NOMO-1 treated with dmso at 0.1 percent for 144 hours (cell line): ENCODE measurements at regions not wholly inside any gene's neighbourhood (a gene's known extent, or its start where the extent isn't known, plus 50 kb on each side); places are given as distances from the start of the nearest gene placed in this dataset.
A peak's percentile ranks its signal among the peaks of the same experiment; 100 is the strongest.
"Not testable (repeated sequence)": the region's sequence is repeated elsewhere in the genome, so short reads cannot be mapped to it uniquely, and the experiment has no call there.

Experiments used
- DNase-seq: peaks from one replicate; lab custom pipeline; 2025; ENCODE audit not compliant: unreplicated experiment; lab: John Stamatoyannopoulos, UW

DNA sequence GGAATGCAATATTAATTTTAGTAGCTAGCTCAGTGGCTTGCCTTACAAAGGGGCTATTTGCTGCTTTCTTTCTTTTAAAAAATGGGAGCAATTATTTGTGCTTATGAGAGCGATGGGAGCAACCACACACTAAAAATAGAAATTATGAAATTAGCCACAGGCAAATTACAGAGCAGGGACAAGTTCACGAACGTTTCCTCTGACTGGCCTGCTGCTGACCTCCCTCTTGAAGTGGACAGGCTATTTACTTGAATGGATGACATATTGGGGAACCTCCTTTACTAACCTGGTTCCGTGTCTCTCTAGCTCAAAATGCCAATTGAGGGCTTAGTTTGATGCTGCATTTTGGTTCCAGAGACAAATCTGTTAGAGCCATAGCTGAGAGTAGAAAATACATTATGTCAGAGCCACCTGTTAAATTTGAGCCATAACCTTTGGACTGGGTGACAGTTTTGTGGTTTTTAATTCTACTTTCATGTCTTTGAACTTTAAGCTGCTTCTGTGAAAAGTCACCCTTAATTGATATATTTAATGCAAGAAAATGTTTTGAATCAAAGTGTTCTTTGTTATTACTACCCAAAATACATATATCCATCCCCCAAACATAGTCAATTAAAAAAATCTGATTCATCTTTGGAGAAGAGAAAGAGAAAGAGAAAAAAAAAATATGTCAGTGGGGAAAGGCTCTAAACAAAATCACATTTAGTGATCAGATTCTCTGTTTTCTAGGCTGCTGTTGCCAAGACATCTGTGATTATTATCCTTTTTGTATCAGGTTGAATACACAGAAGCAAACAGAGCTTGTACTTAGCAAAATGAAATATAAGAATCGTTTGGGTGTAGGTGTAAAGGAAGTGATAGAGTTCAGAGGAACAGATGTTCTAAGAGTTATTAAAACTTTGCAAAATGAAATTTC is 351.9 kb downstream of the ADGRL2 start:
- DNase-seq: peak; percentile 24

DNA sequence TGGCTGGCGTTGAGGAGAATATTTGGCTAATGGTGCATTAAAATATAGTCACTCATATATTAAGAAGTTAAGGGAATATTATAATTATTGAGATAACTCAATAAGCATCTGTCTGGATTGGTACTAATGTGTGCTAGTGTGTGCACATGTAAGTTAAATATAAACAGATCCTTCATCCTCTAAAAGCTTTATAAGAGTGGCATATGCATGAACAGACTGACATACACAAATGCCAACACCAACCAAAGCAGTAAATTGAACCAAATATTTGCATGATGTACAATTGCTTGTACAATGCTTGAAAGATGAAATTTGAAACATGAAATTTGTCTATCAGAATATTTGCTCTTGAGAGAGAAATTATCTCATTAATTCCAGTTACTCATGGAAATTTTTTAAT is 344.9 kb downstream of the ADGRL2 start:
- DNase-seq: no peak

DNA sequence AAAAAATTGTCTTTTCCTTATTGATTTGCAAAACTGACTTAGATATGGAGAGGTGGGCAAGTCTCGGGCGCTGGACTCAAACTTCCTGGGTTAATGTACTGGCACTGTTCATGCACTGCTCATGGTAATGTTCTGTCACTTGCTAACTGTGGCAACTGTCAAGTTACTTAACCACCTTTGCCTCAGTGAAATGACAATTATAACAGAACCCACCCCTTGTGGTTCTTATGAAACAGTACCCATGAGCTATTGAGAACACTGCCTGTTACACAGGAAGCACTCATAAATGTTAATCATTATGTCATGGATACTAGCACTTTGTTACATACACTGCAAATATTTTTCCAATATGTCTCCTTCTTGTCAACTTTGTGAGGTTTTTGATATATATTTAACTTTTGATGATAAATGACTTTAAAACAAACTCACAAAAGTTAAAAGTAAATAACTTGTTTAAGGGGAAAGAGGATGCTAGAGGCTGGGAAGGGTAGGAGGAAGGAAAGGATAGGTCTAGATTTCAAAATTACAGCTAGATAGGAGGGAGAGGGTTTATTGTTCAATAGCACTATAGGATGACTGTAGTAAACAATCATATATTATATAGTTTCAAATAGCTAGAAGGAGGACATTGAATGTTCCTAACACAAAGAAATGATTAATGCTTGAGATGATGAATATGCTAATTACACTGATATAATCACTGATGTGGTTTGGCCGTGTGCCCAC is 342.5 kb downstream of the ADGRL2 start:
- peak; percentile 52 for DNase-seq

DNA sequence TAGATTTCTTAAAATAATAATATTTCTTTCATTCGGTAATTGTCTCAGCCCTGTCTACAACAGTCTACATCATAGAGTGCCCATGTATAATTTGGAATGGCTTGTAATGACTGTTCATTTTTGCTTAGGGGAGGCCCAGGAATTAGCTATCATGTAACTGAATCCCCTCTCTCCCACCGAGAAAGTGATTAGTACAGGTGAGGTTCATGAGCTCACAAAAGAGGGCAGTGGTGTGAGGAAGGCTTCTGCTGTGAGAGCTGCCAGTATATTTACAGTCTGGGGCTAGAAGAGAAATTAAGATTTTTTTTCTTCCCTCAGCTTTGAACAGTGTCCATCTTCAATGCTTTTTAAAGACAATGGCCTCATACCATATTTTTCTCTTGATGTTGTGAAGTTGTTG is 340.7 kb downstream of the ADGRL2 start:
- no peak for DNase-seq

DNA sequence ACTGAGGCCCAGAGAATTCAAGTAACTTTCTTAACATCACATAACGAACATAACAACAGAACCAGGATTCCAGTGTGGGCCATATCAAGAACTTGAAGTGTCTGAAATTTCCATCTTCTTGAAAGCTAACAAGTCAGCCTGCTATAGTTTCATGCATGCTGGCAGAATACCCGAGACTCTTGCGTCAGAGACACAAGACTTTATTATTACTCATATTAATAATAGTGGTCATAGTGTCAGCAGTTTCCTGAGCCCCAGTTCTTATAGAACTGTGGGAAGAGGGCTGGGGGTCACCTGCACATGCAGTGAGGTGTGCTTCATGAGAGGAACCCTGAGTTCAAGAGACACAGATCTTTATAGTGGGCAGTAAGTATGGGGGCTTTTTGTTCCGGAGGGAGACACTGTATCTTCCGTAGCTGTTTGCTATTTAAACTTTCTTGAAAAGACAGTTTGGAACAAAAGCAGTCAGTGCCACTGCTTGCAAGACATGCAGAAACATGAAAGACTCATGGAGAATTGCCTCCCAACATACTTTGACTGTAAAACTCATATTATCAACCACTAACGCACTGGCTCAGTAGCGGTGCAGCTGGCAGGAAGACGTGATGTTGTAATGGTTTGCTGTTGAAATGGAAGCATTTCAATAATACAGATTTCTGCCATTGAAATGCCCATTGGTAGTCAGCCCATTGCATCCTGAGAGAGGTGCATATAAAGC is 339.2 kb downstream of the ADGRL2 start:
- no peak for DNase-seq

DNA sequence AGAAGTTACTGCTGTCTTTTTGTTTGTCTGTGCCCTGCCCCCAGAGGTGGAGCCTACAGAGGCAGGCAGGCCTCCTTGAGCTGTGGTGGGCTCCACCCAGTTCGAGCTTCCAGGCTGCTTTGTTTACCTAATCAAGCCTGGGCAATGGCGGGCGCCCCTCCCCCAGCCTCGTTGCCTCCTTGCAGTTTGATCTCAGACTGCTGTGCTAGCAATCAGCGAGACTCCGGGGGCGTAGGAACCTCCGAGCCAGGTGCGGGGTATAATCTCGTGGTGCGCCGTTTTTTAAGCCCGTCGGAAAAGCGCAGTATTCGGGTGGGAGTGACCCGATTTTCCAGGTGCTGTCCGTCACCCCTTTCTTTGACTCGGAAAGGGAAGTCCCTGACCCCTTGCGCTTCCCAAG is 335.6 kb downstream of the ADGRL2 start:
- not testable (repeated sequence) for DNase-seq

DNA sequence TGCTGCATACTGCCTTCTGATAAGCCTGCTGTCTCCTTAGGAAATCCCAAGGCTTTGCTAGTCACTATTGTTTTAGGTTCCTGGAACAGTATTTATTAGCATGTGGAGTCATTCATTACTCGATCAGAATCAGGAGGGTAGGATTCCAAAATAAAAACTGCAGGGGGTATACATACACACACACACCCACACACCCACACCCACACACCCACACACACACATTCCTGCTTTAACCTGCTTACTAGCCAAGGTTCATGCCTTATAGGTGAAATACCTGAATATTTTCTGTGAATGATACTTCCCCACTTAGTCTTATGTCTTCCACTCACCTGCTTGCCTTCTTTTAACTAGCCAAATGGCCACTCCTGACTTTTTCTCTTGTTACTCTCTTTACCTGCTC is 325.1 kb downstream of the ADGRL2 start:
- no peak for DNase-seq

DNA sequence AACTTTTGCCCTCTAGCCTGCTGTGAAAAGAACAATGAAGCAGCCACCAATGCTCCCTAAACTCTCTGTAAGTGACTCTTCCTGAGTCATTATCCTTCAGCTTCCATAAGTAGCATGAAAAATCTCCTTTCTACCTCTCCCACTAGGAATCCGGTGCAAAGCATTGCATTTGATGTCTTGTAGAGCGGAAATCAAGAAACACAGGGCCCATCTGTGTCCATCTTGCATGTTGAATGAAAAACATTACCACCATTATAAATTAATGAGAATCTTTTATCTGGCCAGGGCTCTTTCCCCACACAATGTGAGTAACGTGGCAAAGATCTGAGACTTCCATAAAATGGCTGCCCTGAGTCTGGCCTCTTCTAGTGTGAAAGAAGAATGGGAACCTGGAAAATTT is 324.4 kb downstream of the ADGRL2 start:
- DNase-seq: no peak

DNA sequence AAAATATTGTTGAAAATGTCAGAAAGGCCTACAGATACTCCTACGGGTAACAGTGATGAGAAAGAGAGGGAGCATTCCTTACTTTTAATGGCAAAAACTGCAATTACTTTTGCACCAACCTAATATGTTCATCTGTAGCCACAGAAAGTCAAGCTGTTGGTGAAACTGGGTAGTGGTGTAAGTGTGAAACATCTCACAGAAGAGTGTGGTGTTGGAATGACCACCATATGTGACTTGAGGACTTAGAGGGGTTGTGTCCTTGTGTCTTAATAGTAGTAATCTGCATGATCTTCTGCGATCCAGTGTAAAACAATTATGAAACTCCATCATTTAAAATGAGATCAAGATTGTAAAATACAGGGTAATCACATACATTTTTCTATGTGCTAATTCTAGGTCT is 320.7 kb downstream of the ADGRL2 start:
- no peak for DNase-seq

DNA sequence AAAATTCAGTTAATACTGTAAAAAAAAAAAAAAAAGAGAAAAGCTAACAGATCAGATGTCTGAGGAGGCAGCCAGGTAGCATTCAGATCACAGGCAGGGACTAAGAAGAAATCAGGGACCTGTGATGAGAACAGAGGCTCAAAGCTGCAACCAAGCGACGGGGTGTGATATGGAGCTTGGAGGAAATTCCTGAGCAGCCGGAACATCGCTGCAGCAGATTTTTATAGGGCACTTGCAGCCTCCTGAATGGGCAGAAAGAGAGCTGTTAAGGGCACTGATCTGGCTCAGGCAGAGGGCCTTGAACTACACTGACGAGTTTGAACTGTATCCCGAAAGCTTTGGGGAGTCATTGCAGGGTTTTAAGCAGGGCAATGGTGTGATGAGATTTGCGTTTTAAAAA is 315.4 kb downstream of the ADGRL2 start:
- no peak for DNase-seq

DNA sequence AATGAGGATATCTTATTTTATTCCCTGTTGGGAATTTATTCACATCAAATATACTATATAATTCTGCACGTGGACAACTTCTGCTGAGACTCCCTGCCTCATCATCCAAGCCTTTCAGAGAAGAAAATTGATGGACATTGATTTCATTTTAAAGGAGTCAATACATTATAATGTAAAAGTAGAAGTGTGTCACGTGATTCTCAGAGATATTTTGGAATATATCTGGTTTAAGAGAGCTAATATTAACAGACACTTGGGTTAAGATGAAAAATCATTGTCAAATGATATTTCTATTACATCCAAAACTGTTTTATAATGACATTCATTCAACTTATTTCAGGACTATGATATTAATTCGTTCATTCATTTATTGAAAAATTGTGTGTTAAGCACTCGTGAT is 314.2 kb downstream of the ADGRL2 start:
- DNase-seq: no peak

DNA sequence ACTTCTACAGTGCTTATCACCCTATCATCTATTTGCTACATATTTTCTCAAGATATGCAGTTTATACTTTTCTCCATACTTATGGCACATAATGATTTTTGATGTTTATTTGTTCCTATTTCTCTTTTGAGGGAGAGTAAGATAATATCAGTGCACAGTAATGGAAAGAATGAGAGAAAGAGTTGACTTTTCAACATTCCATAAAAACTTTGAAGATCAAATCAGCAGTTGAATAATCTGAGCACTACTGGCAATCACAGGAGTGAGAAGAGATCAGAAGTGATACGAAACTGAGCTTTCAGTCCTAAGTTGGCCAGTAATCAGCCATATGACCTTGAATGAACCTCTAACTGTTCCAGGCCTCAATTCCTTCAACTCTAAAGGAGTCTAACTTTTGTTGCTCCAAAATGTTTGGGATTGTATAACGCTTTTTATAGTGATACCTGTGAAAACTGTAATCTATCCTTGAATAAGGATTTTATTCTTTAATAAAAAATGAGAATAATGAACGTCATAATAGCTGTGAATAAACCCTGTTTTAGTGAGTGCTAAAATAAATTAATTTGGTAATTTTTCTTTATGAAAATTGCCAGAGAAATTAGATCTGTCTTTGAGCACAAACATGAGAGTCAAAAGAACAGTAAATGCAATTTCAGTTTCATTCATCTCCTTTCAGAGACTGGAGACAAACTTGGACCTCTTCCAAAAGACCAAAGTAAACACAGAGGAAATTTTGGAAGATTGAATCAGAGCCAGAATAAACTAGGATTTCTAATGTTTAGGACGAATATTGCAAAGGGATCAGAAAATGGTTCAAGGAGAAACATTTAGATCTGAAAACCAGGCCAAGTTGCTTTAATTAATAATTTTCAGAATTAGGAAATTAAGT is 309.9 kb downstream of the ADGRL2 start:
- no peak for DNase-seq

DNA sequence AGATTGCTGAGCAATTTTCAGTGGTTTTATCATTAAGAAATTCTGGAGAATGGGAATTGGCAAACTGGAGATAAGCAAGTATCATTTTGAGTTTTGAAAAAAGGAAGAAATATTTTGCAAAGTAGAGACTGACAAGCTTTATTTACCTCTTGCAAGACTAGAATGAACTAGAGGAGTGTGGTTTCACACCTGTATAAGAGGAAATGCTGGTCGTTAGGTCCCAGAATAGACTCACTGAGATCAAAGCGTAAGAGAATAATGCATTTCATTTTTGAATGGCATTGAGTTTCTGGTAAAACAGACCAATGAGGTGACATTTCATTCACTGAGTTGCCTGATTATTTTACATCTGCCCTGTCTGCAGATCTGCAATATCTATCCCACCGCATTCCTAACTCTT is 308.1 kb downstream of the ADGRL2 start:
- DNase-seq: no peak

DNA sequence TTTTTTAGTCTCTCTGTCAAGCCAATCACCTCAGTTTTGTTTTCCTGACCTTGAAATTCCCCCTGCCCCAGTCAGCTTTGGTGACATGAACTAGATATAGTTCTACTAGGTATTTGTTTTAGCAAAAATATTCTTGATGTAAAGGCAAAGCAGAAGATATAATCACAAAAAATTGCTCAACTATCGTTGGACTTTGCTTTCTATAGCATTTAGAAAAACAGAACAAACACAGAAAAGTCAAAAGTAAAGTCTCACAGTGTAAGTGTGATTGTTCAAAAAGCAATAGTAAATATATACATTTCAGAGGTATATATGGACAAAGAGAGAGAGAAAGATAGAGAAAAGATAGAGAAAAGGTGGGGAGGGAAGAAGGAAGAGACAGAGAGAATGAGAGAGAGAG is 305.9 kb downstream of the ADGRL2 start:
- no peak for DNase-seq

DNA sequence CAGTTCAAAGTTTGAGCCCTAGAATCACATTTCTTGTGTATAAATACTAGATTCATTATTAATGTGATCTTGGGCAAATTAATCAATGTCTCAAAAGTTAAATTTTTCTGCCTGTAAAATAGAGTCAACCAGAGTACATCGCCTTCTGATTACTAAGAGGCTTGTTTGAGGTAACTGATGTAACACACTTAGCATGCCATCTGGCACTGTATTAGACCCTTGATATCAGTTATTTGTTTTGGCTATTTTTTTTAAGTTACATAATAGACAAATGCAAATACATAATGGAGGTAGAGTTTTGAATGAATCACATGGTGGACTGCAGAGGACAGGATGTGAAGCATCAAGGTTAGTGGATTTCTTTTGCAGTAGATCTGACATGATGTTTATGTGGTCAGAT is 298.4 kb downstream of the ADGRL2 start:
- DNase-seq: no peak

DNA sequence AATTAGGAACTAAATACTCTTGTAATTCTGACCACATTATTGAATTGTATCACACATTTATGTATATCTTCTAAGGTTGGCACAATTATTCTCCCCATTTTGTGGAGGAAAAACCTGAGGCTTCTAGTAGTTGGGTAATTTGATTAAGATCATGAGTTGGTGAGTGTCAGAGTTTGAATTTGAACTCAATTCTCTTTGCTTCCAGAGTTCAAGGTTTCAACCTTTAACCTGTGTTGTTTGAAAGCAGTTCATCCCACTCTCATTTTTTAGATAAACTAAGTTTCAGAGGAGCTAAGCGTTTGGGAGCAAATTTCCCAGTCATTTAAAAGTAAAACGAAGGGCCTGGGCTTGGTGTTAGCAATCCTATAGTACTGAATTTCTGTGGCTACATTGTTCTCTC is 293.4 kb downstream of the ADGRL2 start:
- DNase-seq: no peak

DNA sequence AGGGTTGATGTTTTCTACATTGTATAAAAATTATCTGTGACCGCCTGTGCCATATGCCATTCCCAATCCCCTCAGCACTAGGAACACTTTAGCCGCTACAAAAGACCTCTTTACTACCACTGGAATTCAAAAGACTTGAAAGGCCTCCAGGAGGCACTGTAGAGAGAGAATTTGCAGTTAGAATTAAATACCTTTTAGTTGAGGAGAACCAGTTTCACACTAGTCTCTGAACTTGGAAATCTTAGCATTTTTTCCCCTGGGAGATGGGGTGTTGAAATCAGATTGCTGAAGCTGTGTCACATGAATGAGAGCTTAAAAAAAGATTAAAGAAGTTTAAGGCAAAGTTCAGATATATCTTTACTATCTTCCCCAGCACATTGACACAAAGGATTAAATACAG is 291.0 kb downstream of the ADGRL2 start:
- no peak for DNase-seq

DNA sequence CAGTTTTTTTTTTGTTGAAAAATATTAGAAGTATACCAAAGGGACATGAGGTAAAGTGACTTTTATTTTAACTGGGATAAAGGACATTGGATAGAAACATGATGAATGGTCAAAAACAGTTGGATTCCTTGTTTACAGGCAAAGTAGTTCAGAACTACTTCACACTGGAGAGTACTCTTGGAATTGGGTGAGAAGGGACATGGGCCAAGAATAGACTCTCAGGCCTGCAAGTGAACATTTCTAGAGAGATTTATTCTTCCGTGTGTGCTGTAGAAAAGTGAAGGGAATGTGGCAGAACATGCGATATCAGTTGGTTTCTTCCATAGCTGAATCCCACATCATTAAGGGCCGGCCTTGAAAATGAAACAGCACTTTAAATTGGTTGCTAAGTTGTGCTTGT is 290.5 kb downstream of the ADGRL2 start:
- no peak for DNase-seq

DNA sequence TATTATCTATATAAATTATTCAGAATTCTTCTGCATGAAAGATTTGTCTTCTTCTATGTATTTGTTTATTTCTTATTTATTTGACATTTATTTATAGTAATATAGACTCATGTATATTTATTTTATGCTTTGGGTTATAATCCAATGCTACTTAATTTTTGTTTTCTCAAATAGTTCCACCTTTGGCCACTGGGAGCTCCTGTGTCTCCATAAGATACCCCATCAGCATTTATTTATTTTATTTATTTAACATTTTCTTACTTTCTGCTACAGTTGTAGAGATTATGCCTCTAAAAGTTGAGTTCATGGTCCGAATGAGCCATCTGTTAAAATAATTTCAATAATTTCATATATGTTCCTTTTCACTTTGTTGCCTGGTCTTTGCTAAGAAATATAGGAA is 289.4 kb downstream of the ADGRL2 start:
- no peak for DNase-seq

DNA sequence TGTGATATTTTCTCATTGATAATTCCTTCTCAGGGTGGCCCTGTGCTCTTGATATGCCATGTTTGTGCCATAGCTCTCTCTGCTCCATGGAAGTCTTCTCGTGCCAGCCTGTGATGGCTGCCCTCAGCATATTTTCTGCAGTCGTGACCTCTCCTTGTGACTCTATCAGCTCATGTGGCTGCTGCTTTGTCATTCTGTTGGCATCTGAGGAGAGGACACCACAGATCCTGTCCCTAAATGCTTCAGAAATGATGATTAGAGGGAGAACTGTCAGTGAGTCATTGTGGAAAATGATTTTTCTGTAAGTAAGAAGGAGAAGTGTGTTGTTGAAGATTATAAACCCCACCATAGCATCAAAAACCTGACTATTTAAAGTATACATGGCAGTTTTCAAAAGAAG is 286.0 kb downstream of the ADGRL2 start:
- no peak for DNase-seq

DNA sequence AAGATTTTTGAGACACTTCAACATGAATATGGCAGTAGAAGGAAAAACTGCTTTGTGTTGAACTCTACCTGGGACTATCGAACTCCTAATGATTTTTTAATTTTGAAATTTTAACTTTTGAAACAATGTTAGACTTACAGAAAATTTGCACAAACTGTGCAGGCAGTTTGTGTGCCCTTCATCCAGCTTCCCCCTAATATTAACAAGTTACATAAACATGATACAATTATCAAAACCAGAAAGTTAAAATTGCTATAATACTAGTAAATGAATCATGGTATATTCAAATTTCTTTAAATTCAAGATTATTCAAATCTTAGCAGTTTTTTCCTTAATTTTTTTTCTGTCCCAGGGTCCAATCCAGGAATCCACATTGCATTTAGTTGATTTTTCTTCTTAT is 278.9 kb downstream of the ADGRL2 start:
- no peak for DNase-seq
